HEK293 (cell line): ENCODE measurements at regions not wholly inside any gene's neighbourhood (a gene's known extent, or its start where the extent isn't known, plus 50 kb on each side); places are given as distances from the start of the nearest gene placed in this dataset.

Experiments
- TRIM28 ChIP-seq: IDR thresholded peaks from 2 replicates; pipeline ENCODE4 v1.6.1; 2011; ENCODE audit warnings: low read length, control low read depth, borderline replicate concordance
- YY2 ChIP-seq: fragments of 450-650 bp; formaldehyde crosslinking; IDR thresholded peaks from 2 replicates; pipeline ENCODE4 v1.5.1; 2016; ENCODE audit warnings: missing biosample characterization, missing genetic modification characterization
- ZNF473 ChIP-seq: fragments of 450-650 bp; formaldehyde crosslinking; IDR thresholded peaks from 2 replicates; pipeline ENCODE4 v1.5.1; 2017; ENCODE audit warnings: missing biosample characterization, missing genetic modification characterization

DNA sequence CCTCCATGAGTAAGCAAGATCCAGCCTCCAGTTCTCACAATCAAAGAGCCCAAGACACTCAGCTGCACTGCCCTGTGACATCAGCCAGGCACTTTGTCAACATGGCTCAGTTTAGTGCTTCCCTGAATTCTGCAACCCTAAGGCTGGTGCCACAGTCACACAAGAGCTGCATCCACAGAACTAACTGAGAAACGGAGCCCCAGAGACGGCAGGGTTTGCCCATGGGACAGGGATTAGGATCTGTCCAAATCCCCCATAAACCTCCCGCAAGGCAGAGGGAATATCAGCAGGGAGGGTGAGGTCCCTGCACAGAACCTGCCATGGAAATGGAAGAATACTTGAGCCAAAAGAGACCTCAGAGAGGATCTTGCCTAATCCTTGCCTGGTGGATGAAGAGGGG is 70.4 kb upstream of the UQCRFS1 start:
- TF ChIP-seq YY2 (tag by site-specific recombination) (no peak), TRIM28 (no peak), ZNF473 (no peak)
